ENCODE measurements at regions not wholly inside any gene's neighbourhood (a gene's known extent, or its start where the extent isn't known, plus 50 kb on each side); places are given as distances from the start of the nearest gene placed in this dataset.
"Not testable (repeated sequence)": the region's sequence is repeated elsewhere in the genome, so short reads cannot be mapped to it uniquely, and the experiment has no call there.

GRCh38 chr11:116373104-116373944 lies 399.5 kb downstream of the BUD13 start:
- DNase-seq (ENCODE audit: low read depth): no peak

DNA sequence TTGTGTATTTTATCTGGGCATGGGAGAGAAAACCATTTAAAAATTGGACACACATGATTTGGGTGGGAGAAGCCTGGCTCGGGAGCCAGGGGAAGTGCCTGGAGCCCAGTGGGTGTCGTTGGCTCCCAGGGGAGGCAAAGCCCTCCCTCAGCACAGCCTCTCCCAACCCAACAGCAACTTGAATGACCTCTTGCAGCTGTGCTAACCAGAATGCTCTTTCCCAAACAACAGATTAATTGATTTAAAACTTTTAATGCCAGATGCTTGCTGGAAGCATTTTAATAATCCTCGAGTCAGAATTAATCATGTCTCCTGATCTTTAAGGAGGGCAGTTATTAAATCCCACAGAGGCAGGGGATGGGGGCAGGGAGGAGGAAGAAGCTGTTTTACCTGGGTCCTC lies 401.6 kb downstream of the BUD13 start:
- no peak for DNase-seq (ENCODE audit: low read depth)

DNA sequence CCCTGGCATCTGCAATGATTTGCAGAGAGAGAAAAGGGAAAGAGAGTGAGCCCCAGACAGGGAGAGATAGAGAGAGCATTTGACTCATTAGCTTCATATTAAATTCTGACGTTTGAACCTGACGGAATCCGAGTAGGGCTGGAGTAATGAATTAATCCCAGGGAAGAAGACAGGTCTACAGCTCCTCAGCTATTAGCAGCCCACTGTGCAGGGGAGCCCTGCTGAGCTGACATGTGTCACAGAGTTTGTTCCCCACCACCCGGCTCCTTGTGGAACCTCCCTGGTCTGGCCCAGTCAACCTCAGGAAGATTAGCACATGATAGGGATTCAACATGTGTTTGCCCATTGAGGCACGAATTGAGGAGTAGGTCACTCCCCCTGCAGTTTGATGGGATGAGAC lies 404.0 kb downstream of the BUD13 start:
- DNase-seq (ENCODE audit: low read depth): no peak

GRCh38 chr11:116366980-116367645 lies 405.7 kb downstream of the BUD13 start:
- no peak for DNase-seq (ENCODE audit: low read depth)

DNA sequence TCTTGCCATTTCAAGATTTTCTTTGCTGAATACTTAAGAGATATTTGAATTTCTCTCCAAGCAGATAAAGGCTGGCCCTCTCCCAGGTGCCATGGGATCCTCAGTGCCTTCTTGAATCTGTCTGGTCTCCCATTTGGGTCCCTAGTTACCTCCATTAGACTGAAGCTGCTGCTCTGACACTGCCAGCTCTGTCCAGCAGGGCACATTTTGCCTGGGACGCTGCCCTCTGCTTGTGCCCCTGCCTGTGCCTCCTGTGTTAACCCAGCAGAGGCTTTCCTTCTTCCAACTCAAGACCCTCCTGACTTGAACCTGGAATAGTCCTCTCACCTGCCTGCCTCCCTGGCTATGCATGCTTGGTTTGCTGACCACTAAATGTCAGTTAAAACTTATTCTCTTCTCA lies 406.3 kb downstream of the BUD13 start:
- no peak for DNase-seq (ENCODE audit: low read depth)

GRCh38 chr11:116364925-116365324 lies 407.9 kb downstream of the BUD13 start:
- not testable (repeated sequence) for DNase-seq (ENCODE audit: low read depth)

DNA sequence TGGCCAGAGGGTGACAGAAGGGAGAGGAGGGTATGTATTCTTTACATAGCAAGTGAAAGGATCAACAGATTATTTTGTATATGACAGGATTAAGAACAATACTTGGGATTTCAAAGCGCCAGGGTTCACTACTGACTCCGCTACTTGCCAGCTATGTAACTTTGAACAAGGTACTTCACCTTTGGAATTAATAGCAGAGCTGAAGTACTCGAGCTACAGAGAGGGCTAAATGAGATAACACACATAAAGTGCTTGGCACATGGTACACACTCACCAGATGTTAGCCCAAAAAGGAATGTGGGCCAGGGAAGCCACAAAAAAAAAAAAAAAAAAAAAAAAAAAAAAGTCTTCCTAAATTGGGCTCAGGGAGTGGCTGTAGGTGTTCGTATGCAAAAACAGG lies 408.4 kb downstream of the BUD13 start:
- DNase-seq (ENCODE audit: low read depth): no peak

DNA sequence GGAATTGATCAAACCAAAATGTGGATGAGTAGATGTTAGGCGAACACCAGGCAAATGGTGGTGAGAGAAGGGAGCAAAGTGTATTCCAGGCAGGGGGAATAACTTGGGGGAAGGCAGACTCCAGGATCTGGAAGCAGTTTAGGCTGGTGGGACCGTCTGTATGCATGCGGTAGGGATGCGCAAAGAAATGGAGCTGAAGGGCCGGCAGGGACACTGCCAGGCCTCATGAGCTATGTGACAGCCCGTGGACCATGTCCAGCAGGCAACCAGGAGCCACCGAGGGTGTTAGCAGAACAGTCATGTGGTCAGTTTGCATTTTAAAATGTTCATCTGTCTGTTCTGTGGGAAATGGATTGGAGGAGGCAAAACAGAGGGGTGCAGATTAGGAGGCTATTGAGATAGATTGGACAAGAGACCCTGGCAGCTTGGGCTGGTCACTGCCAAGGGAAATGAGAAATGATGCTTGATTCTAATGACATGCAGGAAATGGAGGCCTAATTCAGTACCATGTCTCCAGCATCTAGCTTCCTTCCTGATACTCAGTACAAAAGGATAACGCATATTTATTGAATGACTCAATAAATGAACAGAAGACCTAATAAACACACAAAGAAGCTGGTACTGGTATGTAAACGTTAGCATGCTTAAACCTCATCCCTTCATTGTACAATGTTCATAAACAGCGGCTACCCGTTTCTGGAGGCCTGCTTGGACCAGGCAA lies 412.4 kb downstream of the BUD13 start:
- DNase-seq (ENCODE audit: low read depth): no peak

DNA sequence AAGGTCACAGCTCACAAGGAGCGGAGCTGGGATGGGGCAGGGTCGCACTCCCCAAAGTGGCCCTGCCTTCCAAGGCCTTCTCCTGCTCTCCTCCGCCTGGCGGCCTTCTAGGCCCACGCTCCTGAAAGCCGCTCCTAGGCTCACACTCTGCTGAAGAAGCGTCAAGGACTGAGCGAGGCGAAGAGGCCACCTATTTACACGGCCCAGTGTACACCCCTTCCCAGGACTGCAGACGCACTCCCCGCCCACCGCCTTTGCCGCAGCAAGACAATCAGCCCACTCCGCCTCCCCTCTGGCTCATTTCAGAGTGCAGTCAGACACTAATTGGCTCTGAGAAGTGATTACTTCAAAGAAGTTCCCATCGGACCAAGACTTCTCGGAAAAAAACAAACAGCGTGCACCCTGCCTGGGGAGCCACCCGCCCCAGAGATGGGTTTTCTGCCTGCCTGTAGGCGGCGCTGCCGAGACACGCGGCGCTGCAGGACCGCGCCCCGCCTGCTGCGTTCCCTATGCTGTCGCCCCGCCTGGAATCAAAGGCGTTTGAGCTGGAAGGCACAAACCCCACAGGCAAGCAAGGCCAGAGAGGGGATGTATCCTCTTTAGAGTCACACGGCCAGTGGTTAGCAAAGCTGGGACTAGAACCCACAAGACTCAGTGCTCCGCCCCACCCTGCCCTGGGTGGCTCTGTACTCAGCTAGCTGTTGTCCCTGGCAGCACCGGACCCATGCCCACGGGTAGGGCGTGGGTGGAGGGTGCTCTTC lies 414.8 kb downstream of the BUD13 start:
- DNase-seq (ENCODE audit: low read depth): no peak

GRCh38 chr11:116356451-116356850 lies 416.3 kb downstream of the BUD13 start:
- DNase-seq (ENCODE audit: low read depth): no peak

DNA sequence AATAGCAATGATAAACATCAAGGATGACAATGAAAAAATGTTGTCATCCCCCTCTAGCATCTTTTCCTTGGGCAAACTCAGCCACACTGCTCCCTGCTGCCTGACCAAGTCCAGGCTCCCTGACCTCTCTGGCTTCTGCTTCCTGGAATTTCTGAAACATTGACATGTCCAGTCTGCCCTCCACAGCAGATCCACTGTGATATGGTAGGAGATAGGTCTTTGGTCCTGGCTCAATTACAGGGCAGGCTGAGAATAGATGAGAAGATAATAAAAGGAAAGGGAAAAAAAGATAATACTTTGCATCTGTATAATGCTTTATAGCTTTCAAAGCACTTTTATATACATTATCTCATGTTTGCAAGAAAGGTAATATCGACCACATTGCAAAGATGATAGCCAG lies 417.7 kb downstream of the BUD13 start:
- DNase-seq (ENCODE audit: low read depth): no peak

DNA sequence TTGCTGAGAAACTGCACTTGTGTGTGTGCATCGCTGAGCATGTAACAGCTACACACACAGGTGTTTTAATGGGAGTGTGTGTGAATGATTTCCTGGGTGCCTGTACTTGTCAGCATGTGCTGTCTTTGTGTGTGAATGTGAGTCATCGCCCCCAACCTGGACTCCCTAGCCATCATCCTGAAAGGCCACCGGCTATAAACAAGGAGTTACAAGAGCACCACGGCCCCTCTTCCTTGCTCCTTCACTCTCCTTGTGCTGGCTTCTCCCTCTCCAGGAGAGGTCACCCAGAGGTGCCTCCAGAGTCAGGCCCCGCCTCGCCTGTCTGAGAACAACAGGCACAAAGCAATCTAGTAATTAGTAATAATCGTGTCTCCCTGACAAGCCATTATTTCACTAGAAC lies 419.2 kb downstream of the BUD13 start:
- no peak for DNase-seq (ENCODE audit: low read depth)

- DNase-seq (ENCODE audit: low read depth): no peak
Measured at GRCh38 chr11:116352881-116353280, 419.9 kb downstream of the BUD13 start.

- DNase-seq (ENCODE audit: low read depth): no peak
Measured at GRCh38 chr11:116348226-116348625, 424.6 kb downstream of the BUD13 start.

DNA sequence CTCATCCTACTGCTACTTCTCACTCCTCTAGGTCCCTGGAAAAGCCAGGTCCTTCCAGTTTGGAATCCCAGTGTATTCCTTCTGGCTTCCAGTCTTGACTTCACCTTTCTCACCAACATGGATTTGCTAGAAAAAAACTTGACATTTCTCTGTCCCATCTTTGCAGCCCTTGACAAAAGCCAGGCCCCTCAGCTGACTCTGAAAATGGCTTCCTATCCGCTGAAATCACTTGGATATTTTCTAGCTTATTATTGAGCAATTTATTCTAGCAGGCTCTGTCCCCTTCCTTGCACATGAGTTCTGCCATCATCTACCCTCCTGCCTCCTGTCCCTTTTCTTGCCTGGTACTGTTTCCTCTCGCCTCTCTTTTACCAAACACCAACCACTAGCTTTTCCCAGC lies 427.2 kb downstream of the BUD13 start:
- no peak for DNase-seq (ENCODE audit: low read depth)

GRCh38 chr11:116344601-116345000 lies 428.2 kb downstream of the BUD13 start:
- DNase-seq (ENCODE audit: low read depth): no peak

DNA sequence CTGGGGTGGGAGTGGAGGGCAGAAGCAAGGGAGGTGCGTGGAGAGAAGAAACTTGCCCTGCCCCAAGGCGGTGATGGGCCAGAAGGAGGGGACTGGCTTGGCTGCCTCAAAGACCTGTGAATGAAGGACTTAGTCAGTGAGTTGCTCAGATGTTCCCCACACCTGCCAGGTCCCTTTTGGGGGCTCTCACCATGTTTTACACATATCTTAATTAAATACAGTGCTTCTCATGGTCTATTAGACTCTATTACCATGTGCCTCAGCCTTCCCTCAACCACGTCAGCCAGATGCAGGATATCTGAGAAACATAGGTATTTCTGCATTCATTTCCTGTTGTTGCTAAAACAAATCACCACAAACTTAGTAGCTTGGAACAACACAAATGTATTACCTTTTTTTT lies 429.5 kb downstream of the BUD13 start:
- DNase-seq (ENCODE audit: low read depth): no peak

DNA sequence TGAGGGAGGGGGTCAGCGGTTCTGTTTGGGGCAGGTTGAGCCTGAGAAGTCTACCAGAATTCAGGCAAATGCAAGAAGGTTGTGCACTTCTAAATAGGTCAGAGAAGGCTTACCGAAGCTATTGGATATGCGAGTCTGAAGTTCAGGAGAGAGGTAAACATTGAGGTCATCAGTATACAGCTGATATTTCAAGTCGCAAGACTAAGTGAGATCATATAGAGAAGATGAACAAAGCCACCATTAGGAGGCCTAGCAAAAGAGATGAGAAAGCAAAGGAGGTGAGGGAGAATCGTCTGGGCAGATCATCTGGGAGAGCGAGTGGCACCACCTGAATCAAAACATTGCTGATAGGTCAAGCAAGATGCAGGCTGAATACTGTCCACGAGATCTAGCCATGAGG lies 430.6 kb downstream of the BUD13 start:
- DNase-seq (ENCODE audit: low read depth): no peak

DNA sequence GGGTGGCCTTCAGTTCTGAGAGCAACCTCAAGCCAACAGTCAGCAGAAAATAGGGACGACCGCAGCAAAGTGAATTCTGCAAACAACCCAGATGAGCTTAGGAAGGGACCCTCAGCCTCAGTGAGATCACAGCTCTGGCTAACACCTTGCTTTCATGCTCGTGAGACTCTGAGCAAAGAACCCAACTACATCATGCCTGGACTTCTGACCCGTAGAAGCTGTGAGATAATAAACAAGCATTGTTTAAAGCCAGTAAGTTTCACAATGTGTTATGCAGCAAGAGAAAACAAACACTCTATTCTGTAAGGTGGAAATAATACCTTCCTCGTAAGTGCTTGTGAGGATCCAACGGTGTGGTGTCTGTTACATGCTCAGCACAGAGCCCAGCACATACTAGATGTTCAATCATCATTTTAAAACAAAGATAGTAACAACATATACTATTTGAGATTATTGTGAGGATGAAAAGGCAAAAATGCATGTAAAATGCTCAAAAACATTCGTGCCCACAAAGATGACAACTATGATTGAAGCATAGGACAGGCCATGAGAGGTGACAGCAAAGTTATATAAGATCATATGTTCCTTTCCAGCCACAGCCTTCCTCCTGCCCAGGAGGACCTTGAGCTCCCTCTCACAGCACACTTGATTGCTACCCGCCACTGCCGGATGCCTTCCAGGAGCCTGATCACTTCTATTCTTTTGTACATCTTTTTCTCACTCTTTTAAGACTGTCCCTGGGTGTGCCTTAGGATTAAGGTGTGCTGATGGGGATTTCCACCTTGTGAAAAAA lies 433.3 kb downstream of the BUD13 start:
- no peak for DNase-seq (ENCODE audit: low read depth)

GRCh38 chr11:116338500-116338899 lies 434.3 kb downstream of the BUD13 start:
- DNase-seq (ENCODE audit: low read depth): not testable (repeated sequence)

- no peak for DNase-seq (ENCODE audit: low read depth)
Measured at GRCh38 chr11:116336540-116336939, 436.2 kb downstream of the BUD13 start.
